Keratinocyte (primary cell): ENCODE measurements at regions not wholly inside any gene's neighbourhood (a gene's known extent, or its start where the extent isn't known, plus 50 kb on each side); places are given as distances from the start of the nearest gene placed in this dataset.

Source experiments
- EZH2 ChIP-seq: IDR thresholded peaks from one replicate; pipeline ENCODE4 v1.6.1; 2012; ENCODE audit warnings: inconsistent platforms, mild to moderate bottlenecking, low read length, moderate library complexity
- TF ChIP-seq, protein P1 (sequence below), 3 experiments: IDR thresholded peaks in 1 of 3; conservative IDR thresholded peaks in 1 of 3; optimal IDR thresholded peaks in 1 of 3; 2 replicates in 2 of 3; 3 replicates in 1 of 3; pipeline versions ENCODE3 to v1.5.1; 2011; ENCODE audit warnings: low read length in 3 of 3, mild to moderate bottlenecking in 3 of 3, moderate library complexity in 2 of 3, control low read depth in 1 of 3, inconsistent platforms in 1 of 3; ENCODE audit not compliant: insufficient read depth in 2 of 3; ENCODE audit errors: extremely low read depth in 1 of 3

DNA sequence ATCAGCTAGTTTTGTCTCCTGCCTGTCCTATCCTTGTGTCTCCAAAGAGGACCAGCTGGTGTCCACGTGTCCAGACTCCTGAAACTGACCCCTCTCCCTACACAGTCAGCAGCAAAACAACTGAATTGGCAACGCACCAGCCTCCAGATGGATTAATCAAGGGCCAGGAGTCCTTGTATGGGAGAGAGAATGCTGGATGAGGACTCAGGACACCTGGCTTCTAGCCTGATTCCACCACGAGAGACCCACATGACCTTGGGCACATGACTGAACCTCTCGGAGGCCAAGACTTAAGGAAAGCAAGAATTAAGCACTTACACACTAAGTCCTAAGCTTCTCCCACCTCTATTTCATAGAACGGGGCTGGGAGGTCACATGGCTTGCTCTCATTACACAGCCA lies 60.4 kb upstream of the CMKLR1 start:
- TF ChIP-seq, protein P1, sequence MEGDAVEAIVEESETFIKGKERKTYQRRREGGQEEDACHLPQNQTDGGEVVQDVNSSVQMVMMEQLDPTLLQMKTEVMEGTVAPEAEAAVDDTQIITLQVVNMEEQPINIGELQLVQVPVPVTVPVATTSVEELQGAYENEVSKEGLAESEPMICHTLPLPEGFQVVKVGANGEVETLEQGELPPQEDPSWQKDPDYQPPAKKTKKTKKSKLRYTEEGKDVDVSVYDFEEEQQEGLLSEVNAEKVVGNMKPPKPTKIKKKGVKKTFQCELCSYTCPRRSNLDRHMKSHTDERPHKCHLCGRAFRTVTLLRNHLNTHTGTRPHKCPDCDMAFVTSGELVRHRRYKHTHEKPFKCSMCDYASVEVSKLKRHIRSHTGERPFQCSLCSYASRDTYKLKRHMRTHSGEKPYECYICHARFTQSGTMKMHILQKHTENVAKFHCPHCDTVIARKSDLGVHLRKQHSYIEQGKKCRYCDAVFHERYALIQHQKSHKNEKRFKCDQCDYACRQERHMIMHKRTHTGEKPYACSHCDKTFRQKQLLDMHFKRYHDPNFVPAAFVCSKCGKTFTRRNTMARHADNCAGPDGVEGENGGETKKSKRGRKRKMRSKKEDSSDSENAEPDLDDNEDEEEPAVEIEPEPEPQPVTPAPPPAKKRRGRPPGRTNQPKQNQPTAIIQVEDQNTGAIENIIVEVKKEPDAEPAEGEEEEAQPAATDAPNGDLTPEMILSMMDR (optimal IDR thresholded peaks at IDR 0.05 in 1 of 3, IDR thresholded peaks at IDR 0.05 in 1 of 3, conservative IDR thresholded peaks at IDR 0.05 in 1 of 3; ENCODE audit: extremely low read depth in 1 of 3, insufficient read depth in 2 of 3, low read length in 3 of 3), result no peak
- no peak for TF ChIP-seq EZH2
